T follicular helper cell (primary cell): ENCODE measurements at regions not wholly inside any gene's neighbourhood (a gene's known extent, or its start where the extent isn't known, plus 50 kb on each side); places are given as distances from the start of the nearest gene placed in this dataset.

Experiments used
- DNase-seq: peaks from one replicate; pipeline ENCODE4 v3.0.0-alpha.2; 2020; ENCODE audit warnings: low read depth

- DNase-seq = no peak
Measured at GRCh38 chr6:108734271-108734922, 113.8 kb upstream of the ARMC2 start.

DNA sequence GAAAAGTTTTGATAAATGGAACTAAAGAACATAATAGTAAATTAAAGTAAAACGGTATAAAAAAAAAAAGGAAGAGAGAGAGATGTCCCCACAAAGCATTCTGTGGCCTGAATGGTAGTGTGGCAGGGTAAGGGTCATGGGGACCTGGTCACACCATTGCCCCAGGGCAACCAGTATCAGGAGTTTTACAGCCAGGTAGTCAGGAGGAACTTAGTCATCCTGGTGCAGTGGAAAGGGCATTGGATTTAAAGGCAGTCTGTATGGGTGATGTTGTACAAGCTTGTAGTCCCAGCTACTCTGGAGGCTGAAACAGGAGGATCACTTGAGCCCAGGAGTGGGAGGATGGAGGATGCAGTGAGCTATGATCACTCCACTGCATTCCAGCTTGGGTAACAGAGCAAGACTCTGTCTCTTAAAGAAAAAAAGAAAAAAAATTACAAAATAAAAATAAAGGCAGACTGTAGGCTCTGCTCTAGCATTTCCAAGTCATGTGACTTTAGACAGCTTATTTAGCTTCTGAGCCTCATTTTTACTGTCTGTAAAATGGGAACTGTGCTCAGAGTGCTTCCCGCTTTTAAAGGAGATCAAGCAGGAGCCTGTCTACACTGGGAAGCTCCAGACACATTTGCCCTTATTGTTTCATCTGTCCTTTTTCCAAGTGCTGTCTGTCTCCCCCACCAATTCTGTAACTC, 112.8 kb upstream of the ARMC2 start:
- no peak for DNase-seq

DNA sequence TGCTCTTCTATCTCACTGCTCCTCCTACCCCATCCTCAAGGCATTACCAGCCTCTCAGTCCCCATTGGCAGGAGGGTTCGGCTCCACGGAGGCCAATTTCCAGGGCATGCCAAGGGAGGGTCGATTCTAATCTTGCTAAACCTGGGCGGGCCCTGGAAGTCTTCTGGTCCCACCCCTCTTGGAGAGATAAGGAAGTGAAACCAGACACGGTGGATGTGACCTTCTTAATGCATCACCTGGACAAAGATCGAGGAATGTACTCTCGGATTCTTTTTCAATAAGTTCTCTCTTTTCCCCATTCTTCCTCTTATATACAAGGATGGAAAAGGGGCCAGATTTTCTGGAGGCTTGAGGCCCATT, 112.2 kb upstream of the ARMC2 start:
- DNase-seq = no peak

DNA sequence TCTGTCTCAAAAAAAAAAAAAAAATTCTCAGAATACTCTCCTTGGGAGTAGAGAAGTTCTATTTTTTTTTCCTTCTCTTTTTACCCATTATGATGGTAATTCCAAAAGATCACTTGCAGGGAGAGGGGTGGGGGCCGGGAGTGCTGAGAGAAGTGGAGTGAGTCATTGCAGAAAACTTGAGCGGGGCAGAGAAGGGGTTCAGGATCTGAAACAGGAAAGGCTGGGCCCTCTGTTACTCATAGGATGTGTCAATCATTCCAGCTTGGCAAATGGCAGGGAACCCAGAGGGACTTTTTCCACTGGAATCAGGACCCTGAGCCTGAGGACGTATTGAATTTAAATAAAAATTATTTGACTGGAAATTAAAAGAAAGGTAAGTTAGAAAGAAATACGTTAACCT, 111.4 kb upstream of the ARMC2 start:
- DNase-seq = no peak

GRCh38 chr6:108737594-108738546, 110.4 kb upstream of the ARMC2 start:
- no peak for DNase-seq

DNA sequence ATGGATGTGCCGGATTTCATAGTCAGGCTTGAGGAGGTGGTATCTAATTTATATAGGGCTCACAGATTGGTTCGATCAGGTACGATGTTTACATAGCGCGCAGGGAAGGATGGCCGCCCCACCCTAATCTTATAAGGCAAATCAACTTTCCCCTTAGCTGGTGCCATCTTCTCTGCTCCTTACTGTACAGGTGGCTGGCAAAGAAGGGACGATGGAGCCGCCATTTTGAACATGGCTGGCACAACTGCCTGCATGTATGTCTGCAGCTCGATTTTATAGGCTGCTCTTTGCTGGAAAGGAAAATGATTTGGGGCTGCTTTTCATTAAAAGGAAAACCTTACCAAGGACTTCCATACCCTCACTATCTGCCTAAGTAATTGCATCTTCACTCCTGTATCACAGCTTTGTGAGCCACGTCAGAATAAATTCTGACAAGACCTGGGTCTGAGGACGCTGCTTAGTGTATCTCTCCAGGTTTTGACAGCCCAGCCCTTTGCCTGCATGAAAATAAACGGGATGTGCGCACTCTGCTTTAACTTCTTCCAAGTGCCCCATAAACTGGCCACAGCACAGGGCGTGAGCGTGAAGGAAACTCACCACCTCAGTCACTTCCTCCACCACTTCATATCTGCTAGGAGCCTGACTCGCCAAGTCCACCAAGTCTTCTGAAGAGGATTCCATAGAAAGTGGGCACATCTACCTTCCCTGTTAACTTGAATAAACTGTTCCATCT, 109.4 kb upstream of the ARMC2 start:
- DNase-seq = no peak

- DNase-seq = no peak
Measured at GRCh38 chr6:108739496-108740330, 108.5 kb upstream of the ARMC2 start.

GRCh38 chr6:108741331-108741989, 106.8 kb upstream of the ARMC2 start:
- no peak for DNase-seq

DNA sequence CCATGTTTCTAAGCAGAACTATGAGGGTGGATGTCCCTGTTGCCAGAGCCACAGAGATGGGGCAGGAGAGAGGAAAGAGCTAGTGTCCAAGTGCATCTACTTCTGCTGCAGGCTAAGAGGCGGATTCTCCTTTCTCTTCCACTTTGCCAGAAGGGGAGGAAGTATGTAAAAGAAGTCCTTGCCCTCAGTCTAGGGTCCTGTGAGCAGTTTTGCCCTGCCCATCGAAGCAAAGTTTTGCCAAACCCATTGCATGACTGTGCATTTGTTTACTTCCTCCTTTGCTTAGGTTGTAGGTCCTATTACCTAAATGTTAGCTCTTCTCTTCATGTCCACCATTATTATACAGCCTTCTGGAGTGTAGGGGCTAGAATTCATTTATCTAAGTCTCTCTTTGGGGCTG, 106.2 kb upstream of the ARMC2 start:
- DNase-seq = no peak

DNA sequence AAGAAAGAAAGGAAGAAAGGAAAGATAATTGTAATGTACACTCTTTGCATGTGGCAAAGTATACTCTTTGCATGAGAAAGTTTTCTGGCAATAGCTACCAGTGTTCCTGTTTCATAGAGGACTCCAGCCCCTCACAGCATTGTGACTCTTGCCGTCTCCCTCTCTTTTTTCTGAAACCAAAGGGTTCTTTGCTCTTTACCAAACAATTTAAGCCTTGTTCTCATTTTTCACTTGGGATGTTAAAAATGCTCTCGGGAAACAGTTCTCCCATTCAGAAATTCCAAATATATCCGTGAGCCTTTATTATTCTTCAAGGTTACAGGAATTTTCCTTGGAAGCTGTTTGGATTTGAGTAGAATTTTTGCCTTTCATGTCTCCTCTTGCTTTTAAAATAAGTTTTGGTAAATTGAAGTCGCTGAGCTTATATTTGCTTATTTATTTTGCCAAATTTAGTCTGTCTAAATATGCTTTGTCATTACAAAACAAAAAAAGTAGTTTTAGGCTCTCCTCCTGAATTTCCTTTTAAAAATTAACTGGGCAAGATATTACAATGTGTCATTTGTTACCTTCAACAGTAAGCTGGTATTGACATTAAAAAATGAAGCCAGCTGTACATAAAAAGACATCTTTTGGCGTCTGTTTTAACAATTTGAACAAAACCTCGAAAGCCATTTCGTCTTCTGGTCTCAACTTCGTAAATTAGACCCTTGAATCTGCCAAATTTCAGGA, 103.8 kb upstream of the ARMC2 start:
- DNase-seq = no peak

- DNase-seq = no peak
Measured at GRCh38 chr6:108744996-108745395, 103.2 kb upstream of the ARMC2 start.

- DNase-seq = no peak
Measured at GRCh38 chr6:108745664-108746336, 102.4 kb upstream of the ARMC2 start.

GRCh38 chr6:108746366-108746765, 101.9 kb upstream of the ARMC2 start:
- DNase-seq = no peak

GRCh38 chr6:108746836-108747575, 101.2 kb upstream of the ARMC2 start:
- no peak for DNase-seq

DNA sequence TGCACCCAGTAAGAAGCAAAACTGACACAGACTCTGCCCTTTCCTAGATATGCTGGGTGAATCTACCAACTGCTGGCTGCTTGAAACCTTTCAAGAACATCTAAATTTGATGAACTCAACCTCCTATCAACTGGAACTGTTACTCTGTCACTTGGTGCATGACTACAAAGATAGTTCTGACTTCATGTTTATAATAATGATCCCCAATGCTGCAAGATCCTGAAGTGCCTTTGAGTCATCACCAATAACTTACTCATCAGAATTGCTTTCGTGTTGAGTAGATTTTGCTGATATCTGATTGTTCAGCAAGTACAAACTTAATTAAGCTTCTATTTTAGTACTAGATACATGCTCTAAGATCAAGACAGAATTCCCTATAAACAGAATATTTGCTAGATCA, 100.2 kb upstream of the ARMC2 start:
- DNase-seq = no peak

DNA sequence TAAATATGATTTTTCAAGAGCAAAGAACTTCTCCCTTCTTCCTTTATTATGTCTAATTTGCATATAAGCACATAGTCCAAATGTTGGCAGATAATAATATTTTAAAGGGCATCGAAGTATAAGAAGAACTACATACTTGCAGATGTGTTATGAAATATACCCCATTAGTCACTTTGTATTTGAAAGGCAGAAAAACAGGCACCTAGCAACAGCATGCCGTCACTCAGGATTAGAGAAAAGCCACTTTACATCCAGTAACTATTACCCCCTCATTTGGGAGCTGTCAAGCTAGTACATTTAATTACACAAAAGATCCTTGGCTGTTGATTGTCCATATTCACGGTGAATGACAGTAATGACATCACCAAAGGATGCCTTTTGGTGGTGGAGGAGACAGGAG, 99.3 kb upstream of the ARMC2 start:
- no peak for DNase-seq

DNA sequence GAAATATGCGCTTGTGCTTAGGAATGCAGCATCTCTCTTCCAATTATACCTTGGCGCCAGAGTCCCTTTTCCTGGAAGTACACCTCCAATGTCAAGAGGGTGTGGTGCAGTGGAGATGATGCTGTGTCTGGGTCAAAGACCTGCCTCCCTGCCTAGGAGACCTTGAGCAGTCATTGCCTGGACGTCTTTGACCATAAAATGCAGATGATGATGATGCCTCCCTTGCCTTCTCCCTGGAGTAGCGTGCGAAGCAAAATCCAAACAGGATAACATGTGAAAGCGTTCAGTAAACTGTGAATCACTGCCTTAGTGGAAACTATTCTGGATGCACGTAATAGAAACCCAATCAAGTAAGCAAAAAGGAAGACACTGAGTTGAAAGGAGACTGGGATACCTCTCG, 97.4 kb upstream of the ARMC2 start:
- no peak for DNase-seq

DNA sequence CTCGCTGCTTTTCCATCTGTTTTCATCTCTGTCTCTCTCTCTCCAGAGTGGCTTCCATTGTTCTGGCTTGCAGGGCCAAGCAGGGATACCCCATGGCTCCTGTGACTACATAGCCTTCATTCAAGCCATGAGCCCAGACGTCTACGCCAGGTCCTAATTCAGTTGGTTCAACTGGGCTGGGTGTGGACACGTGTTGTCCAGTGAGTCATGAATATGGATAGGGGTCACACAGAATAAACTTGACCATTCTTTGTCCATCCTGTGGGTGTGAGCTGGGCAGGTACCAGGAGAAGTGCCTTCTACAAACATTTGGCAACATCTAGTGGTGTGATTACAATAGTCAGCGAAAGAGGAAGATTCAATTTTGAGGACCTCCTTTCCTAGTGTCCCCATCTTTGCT, 96.9 kb upstream of the ARMC2 start:
- DNase-seq = no peak
